SK-N-SH treated with all-trans-retinoic acid at 6 μM for 48 hours (cell line): ENCODE measurements at regions not wholly inside any gene's neighbourhood (a gene's known extent, or its start where the extent isn't known, plus 50 kb on each side); places are given as distances from the start of the nearest gene placed in this dataset.

Source experiments
- ATAC-seq: fragments of 200-7000 bp; cut with Tn5 transposase; 3 replicates; pipeline ENCODE4 v1.9.1; 2020; ENCODE audit warnings: mild to moderate bottlenecking, moderate library complexity
- ARNTL ChIP-seq: fragments of 450-650 bp; formaldehyde crosslinking; IDR thresholded peaks from 2 replicates; pipeline ENCODE4 v1.5.0; 2020; ENCODE audit warnings: low read depth, mild to moderate bottlenecking, moderate library complexity, borderline replicate concordance
- BACH2 ChIP-seq: fragments of 250-450 bp; sonication (Bioruptor Pico); IDR thresholded peaks from 2 replicates; pipeline ENCODE4 v1.9.0; 2021; ENCODE audit warnings: mild to moderate bottlenecking, borderline replicate concordance
- CREB5 ChIP-seq: fragments of 250-450 bp; sonication (Bioruptor Pico); IDR thresholded peaks from 2 replicates; pipeline ENCODE4 v1.5.1; 2020; ENCODE audit warnings: low read depth, mild to moderate bottlenecking, moderate library complexity
- CSDC2 ChIP-seq: fragments of 250-450 bp; sonication (Bioruptor Pico); IDR thresholded peaks from 2 replicates; pipeline ENCODE4 v1.5.0; 2020; ENCODE audit warnings: mild to moderate bottlenecking, moderate library complexity
- CSRNP3 ChIP-seq: fragments of 250-450 bp; sonication (Bioruptor Pico); IDR thresholded peaks from 2 replicates; pipeline ENCODE4 v1.5.1; 2021; ENCODE audit warnings: mild to moderate bottlenecking, moderate library complexity
- GLIS3 ChIP-seq: fragments of 250-450 bp; sonication (Bioruptor Pico); IDR thresholded peaks from 2 replicates; pipeline ENCODE4 v1.5.0; 2020; ENCODE audit warnings: mild to moderate bottlenecking, moderate library complexity
- ISL1 ChIP-seq: fragments of 250-450 bp; sonication (Bioruptor Pico); IDR thresholded peaks from 2 replicates; pipeline ENCODE4 v2.1.2; 2022; ENCODE audit warnings: mild to moderate bottlenecking, moderate library complexity
- PPARA ChIP-seq: fragments of 250-450 bp; sonication (Bioruptor Pico); IDR thresholded peaks from 2 replicates; pipeline ENCODE4 v1.5.0; 2020; ENCODE audit warnings: mild to moderate bottlenecking, borderline replicate concordance
- RARB ChIP-seq: fragments of 250-450 bp; sonication (Bioruptor Pico); IDR thresholded peaks from 2 replicates; pipeline ENCODE4 v1.8.0; 2021; ENCODE audit warnings: mild to moderate bottlenecking, moderate library complexity
- TOX ChIP-seq: fragments of 250-450 bp; sonication (Bioruptor Pico); IDR thresholded peaks from 2 replicates; pipeline ENCODE4 v1.8.0; 2021; ENCODE audit warnings: mild to moderate bottlenecking, moderate library complexity, borderline replicate concordance
- TSHZ2 ChIP-seq: fragments of 250-450 bp; sonication (Bioruptor Pico); IDR thresholded peaks from 2 replicates; pipeline ENCODE4 v1.5.0; 2020; ENCODE audit warnings: mild to moderate bottlenecking, moderate library complexity
- ZC3H10 ChIP-seq: fragments of 250-450 bp; sonication (Bioruptor Pico); IDR thresholded peaks from 2 replicates; pipeline ENCODE4 v1.5.1; 2021; ENCODE audit warnings: mild to moderate bottlenecking, moderate library complexity
- ZFP3 ChIP-seq: fragments of 250-450 bp; sonication (Bioruptor Pico); IDR thresholded peaks from 2 replicates; pipeline ENCODE4 v1.5.0; 2020; ENCODE audit warnings: mild to moderate bottlenecking, moderate library complexity
- ZFP30 ChIP-seq: fragments of 450-650 bp; formaldehyde crosslinking; IDR thresholded peaks from 2 replicates; pipeline ENCODE4 v1.5.0; 2022; ENCODE audit warnings: mild to moderate bottlenecking, moderate library complexity
- ZNF565 ChIP-seq: fragments of 450-650 bp; formaldehyde crosslinking; conservative IDR thresholded peaks from 2 replicates; pipeline ENCODE4 v1.5.0; 2020; ENCODE audit warnings: low read depth, mild to moderate bottlenecking, moderate library complexity
- ZNF70 ChIP-seq: fragments of 450-650 bp; formaldehyde crosslinking; IDR thresholded peaks from 2 replicates; pipeline ENCODE4 v1.5.0; 2020; ENCODE audit warnings: mild to moderate bottlenecking, moderate library complexity

DNA sequence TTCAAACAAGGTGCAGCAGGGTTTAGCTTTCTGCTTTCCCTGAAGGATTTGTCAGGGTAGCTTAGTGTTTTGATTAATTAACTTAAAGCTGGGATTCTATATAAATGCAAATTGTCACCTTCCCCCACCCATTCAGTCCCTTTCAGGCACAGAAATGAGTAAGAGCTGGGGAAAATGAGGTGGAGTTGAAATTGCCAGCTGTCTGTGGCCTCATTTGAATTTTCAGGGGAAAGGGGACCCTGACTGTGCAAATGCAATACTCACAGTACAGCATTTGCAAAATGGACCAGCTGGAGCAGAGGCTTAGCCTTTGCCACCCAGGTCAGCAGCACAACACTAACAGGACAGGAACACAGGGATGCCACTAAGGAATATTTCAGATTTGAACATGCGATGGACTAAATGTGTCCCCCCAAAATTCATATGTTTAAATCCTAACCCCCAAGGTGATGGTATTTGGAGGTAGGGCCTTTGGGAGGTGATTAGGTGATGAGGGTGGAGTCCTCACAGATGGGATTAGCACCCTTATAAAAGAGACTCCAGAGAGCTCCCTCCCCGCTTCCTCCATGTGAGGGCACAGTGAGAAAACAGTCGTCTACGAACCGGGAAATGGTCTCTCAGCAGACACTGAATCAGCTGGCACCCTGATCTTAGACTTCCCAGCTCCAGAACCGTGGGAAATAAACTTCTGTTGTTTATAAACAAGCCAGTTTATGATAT lies 59.5 kb upstream of the CYSLTR2 start (continued):
- TF ChIP-seq CSRNP3 (no peak), CSDC2 (CRISPR knock-in tag) (no peak), BACH2 (CRISPR knock-in tag) (no peak)

DNA sequence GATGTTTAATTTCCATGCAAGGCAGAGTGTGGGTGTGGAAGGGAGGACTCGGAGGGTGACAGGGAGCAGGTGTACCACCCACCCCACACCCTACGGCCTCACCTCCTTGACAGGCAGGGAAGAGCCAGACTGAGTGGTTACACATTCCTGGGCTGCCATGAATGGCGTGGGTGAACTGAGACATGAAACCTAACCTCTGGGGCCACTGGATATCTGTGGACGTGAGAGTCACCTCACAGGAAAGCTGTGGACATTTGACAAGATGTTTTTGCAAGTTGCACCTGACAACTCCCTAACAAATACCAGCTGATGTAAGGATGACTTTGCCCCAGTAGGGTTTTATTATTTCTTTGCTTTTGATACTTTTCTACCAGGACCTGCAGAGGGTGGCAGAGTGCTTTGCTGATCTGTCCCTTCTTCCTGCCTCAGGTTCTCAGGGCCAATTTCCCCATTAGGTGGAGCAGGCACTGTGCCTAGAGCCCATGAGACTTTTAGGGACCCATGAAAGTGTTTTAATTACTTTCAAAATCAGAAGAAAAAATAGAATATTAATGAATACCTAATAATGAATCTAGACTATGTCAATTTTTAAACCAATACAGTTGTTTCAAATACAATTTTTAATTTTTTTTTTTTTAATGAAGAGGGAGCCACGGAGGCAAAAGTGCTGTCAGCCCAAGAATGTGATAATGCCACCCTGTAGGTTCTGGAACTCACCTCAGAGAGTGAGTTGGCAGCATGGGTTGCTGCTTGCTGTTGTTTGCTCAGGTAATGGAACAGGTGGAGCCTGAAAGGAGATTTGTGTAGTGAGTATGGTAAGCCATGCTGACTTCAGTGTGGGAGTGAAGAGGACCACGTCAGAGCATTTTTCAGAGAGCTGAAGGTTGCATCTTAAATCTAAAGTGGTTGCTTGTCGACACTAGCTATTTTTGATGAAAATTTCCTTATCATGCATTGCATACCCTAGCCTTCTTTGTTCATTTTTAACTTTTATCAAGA lies 58.0 kb upstream of the CYSLTR2 start:
- ATAC-seq, result peak; percentile 96
- TF ChIP-seq PPARA (CRISPR knock-in tag) (no peak), CREB5 (no peak), ZNF70 (CRISPR knock-in tag) (no peak), CSDC2 (CRISPR knock-in tag) (no peak), ZFP30 (CRISPR knock-in tag) (no peak), GLIS3 (no peak), ZNF565 (CRISPR knock-in tag) (no peak), ISL1 (CRISPR knock-in tag) (no peak), TOX (CRISPR knock-in tag) (no peak), ZFP3 (CRISPR knock-in tag) (no peak), BACH2 (CRISPR knock-in tag) (no peak), RARB (CRISPR knock-in tag) (no peak), ARNTL (no peak), TSHZ2 (CRISPR knock-in tag) (no peak), CSRNP3 (no peak), ZC3H10 (CRISPR knock-in tag) (no peak)

GRCh38 chr13:48600374-48601364 lies 53.1 kb upstream of the CYSLTR2 start:
- TF ChIP-seq ZNF70 (CRISPR knock-in tag) (no peak), GLIS3 (no peak), CSDC2 (CRISPR knock-in tag) (no peak), ZFP30 (CRISPR knock-in tag) (no peak), TOX (CRISPR knock-in tag) (no peak), PPARA (CRISPR knock-in tag) (no peak)
- ATAC-seq, result peak; percentile 89
